ENCODE measurements at regions not wholly inside any gene's neighbourhood (a gene's known extent, or its start where the extent isn't known, plus 50 kb on each side); places are given as distances from the start of the nearest gene placed in this dataset.

DNA sequence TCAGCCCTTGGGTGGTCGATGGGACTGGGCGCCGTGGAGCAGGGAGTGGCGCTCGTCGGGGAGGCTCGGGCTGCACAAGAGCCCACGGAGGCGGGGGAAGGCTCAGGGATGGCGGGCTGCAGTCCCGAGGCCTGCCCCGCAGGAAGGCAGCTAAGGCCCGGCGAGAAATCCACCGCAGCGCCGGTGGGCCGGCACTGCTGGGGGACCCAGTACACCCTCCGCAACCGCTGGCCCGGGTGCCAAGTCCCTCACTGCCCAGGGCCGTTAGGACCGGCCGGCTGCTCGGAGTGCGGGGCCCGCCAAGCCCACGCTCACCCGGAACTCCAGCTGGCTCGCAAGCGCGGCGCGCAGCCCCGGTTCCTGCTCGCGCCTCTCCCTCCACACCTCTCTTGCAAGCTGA lies 138.4 kb downstream of the BAMBI start:
- no peak overlapping the region for H3K27ac ChIP-seq (ENCODE audit: low read length)
- no peaks in the 10 kb centered on the region for H3K36me3 ChIP-seq (ENCODE audit: control insufficient read depth, insufficient read depth, low read length)
- Mint-ChIP-seq H3K27me3 (ENCODE audit: low read depth in 2 of 2) (peaks cover 0 to 7% of the 10 kb centered on the region in 2 donors), H3K27ac (no peak overlapping the region), H3K36me3 (no peaks in the 10 kb centered on the region), H3K4me1 (no peaks in the 10 kb centered on the region), H3K9me3 (no peaks in the 10 kb centered on the region), H3K4me3 (no peak overlapping the region)
- H3K9me3 ChIP-seq (ENCODE audit: control insufficient read depth, insufficient read depth, low read length): no peaks in the 10 kb centered on the region
- ATAC-seq (no peak), DNase-seq (no peak)
- no peak overlapping the region for H3K4me3 ChIP-seq (ENCODE audit: low read length)
- intact Hi-C loops (cut with micrococcal nuclease): no loop called here
- no peaks in the 10 kb centered on the region for H3K27me3 ChIP-seq (ENCODE audit: control insufficient read depth, insufficient read depth, low read length)
- TF ChIP-seq, protein P1, sequence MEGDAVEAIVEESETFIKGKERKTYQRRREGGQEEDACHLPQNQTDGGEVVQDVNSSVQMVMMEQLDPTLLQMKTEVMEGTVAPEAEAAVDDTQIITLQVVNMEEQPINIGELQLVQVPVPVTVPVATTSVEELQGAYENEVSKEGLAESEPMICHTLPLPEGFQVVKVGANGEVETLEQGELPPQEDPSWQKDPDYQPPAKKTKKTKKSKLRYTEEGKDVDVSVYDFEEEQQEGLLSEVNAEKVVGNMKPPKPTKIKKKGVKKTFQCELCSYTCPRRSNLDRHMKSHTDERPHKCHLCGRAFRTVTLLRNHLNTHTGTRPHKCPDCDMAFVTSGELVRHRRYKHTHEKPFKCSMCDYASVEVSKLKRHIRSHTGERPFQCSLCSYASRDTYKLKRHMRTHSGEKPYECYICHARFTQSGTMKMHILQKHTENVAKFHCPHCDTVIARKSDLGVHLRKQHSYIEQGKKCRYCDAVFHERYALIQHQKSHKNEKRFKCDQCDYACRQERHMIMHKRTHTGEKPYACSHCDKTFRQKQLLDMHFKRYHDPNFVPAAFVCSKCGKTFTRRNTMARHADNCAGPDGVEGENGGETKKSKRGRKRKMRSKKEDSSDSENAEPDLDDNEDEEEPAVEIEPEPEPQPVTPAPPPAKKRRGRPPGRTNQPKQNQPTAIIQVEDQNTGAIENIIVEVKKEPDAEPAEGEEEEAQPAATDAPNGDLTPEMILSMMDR (IDR thresholded peaks at IDR 0.05): no peak
- 97% methylated on average over 37 of the region's 37 CpGs for WGBS (ENCODE audit: insufficient coverage)
- no peaks in the 10 kb centered on the region for H3K4me1 ChIP-seq (ENCODE audit: control insufficient read depth, insufficient read depth, low read length)

DNA sequence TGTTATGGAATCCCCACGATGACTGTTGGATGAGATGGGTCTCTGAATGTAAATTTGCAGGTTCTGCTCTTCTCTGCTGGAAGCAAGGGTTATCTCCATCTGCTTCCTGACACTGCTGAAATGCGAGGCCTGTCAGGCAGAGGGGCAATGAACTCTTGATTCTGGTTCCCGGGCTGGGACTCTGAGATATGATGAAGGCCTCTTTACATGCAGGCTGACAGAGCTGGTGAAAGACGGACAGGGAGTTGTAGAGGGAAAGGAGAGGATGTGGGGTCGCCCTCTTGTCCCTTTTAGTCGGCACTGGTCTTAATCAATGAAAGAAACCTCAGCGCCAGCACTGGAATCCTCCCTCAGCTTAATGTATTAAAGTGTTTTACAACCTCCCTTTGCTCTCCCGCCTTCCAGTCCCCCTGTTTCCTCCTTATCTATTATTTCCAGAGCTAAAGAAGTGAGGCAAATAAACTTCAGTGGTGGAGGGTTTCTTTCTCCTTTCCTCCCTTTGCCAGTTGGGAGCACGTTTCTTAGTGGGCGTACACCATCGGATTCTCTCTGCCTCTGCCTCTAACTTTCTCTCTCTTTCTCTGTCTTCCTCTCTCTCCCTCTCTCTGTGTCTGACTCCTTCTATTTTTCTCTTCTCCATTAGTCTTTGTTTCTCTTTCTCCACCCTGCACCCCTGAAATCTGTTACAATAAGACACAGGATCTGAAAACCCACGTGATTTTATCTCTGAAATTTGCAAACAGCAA lies 145.6 kb downstream of the BAMBI start:
- no peak overlapping the region for H3K27ac ChIP-seq (ENCODE audit: low read length)
- no peak for ATAC-seq
- TF ChIP-seq, protein P1 (IDR thresholded peaks at IDR 0.05): no peak
- H3K4me1 ChIP-seq (ENCODE audit: control insufficient read depth, insufficient read depth, low read length): no peaks in the 10 kb centered on the region
- no peak overlapping the region for H3K27ac Mint-ChIP-seq
- H3K9me3 ChIP-seq (ENCODE audit: control insufficient read depth, insufficient read depth, low read length): no peaks in the 10 kb centered on the region
- no peak overlapping the region for H3K4me3 ChIP-seq (ENCODE audit: low read length)
- H3K27me3 ChIP-seq (ENCODE audit: control insufficient read depth, insufficient read depth, low read length): no peaks in the 10 kb centered on the region
- 73% methylated on average over 10 of the region's 12 CpGs for WGBS (ENCODE audit: insufficient coverage)
- H3K27me3 Mint-ChIP-seq (ENCODE audit: low read depth in 2 of 2): peaks cover 2 to 7% of the 10 kb centered on the region in 2 donors
- no peaks in the 10 kb centered on the region for H3K36me3 Mint-ChIP-seq
- no peak overlapping the region for H3K4me3 Mint-ChIP-seq
- DNase-seq: no peak
- H3K9me3 Mint-ChIP-seq: no peaks in the 10 kb centered on the region
- no peaks in the 10 kb centered on the region for H3K4me1 Mint-ChIP-seq
- H3K36me3 ChIP-seq (ENCODE audit: control insufficient read depth, insufficient read depth, low read length): no peaks in the 10 kb centered on the region
- intact Hi-C loops (cut with micrococcal nuclease): no loop called here

DNA sequence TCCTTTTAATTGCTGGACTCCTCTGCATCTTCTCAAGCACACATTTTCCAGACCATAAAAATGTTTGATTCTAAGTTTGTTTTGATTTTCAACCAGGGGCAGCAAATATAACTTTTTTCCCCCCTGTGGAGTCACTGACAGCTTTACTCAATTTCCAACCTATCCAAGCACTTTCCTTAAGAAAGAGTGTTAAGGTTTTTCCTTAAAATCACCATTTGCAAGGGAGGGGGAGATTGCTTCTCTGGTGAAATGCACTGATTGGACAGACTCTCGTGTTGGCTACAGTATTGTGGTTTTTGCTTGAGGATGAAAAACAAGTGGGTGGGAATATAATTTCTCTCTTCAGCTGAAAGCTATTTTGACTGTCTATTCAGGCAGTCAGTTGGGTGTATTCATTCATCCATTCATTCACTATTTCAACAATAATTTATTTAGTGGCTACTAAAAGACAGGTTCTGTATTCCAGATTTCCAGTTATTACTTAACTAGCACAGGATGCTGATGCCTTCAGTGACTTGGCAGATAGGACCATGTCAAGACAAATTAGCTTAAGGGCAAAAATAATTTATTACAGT lies 146.3 kb downstream of the BAMBI start:
- Mint-ChIP-seq H3K27me3 (ENCODE audit: low read depth in 2 of 2) (peaks cover 2 to 7% of the 10 kb centered on the region in 2 donors), H3K27ac (no peak overlapping the region), H3K4me1 (no peaks in the 10 kb centered on the region), H3K4me3 (no peak overlapping the region), H3K9me3 (no peaks in the 10 kb centered on the region), H3K36me3 (no peaks in the 10 kb centered on the region)
- ATAC-seq (no peak), DNase-seq (no peak)
- TF ChIP-seq, protein P1 (IDR thresholded peaks at IDR 0.05): no peak
- Histone ChIP-seq H3K27me3 (ENCODE audit: control insufficient read depth, insufficient read depth, low read length) (no peaks in the 10 kb centered on the region), H3K4me1 (ENCODE audit: control insufficient read depth, insufficient read depth, low read length) (no peaks in the 10 kb centered on the region), H3K36me3 (ENCODE audit: control insufficient read depth, insufficient read depth, low read length) (no peaks in the 10 kb centered on the region), H3K9me3 (ENCODE audit: control insufficient read depth, insufficient read depth, low read length) (no peaks in the 10 kb centered on the region), H3K27ac (ENCODE audit: low read length) (no peak overlapping the region), H3K4me3 (ENCODE audit: low read length) (no peak overlapping the region)
- intact Hi-C loops (cut with micrococcal nuclease): no loop called here
- 33% methylated on average over 1 of the region's 1 CpG for WGBS (ENCODE audit: insufficient coverage)

Data from natural killer cell (primary cell).